Left cardiac atrium (tissue), 4 donors: ENCODE measurements at regions not wholly inside any gene's neighbourhood (a gene's known extent, or its start where the extent isn't known, plus 50 kb on each side); places are given as distances from the start of the nearest gene placed in this dataset.
"Not testable (repeated sequence)": the region's sequence is repeated elsewhere in the genome, so short reads cannot be mapped to it uniquely, and the experiment has no call there.

Experiments
- ATAC-seq, 2 donors: fragments of 200-7000 bp; cut with Tn5 transposase; one replicate each; pipeline ENCODE4 v1.9.1; 2020; ENCODE audit warnings: mild to moderate bottlenecking in 2 of 2, moderate library complexity in 2 of 2
- DNase-seq: peaks from one replicate; pipeline ENCODE4 v3.0.0-alpha.2; 2020
- intact Hi-C, 2 donors: fragments of 100-400 bp; cut with DNase I; formaldehyde crosslinking; loops; one replicate each; pipeline versions ENCODE4 v1.14.1 to v1.15.1; 2022 to 2023
- donor health status: DM: no; HTN: yes; CAD: no.
- donor health status: DM: no; HTN: yes; CAD: no; lungs with severe emphysema.
- donor health status: DM: yes; HTN: yes; CAD: no.
- donor health status: Dilated cardiomyopathy.

DNA sequence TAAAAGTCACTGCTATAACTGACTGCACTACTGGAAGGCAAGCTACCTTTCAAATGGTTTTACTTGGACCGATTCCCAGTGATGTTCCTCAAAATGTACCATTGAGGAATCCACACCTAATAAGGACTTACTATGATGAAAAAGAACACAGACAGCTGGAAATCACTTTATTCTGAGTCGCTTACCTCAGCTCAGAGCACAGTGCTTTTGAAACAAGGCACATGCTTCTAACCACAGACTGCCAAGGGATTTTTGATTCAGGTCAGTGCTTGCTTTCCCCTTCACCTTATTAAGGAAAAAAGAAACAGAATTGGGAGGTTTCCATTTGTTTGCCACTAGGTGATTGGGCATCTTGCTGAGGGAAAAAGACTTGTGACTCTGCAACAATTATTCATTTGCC is 707.5 kb upstream of the FSHR start:
- ATAC-seq (no peak), DNase-seq (no peak)
- intact Hi-C loops: no loop called here

DNA sequence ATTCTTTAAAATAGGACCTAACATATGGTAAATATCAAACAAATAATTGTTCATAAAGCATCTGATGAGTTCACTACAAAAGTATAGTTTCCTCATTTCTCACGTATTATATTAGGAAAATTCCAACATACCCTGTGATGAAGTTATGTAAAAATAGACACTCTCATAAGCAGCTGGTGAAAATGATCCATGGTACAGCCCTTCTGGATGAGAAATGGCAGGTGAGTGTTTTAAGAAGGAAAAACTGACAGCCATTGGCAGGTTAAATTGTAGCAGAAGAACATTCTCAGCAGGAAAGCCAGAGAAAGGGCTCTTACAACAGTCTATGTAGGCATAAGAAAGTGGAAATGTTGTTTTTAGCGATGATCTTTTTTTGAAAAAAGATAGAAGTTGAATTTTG is 706.5 kb upstream of the FSHR start:
- ATAC-seq (no peak), DNase-seq (no peak)
- intact Hi-C loops: no loop called here

DNA sequence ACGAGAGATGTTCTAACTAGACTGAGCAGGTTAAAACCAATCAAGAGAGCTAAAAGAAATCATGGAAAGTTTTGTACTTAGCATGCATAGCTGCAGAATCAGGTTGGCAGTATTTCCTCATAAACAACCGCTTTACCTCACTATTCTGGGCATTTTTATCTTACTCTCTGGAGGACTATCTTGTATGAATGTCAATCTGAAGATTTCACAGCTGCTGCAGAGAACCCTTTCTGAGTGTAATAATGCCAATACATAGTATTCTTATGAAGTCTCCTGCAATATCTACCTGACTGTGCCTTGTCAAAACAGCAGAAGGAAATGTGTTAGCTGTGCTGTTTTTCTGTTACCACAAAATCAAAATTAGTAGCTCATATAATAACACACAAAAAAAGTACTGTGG is 705.9 kb upstream of the FSHR start:
- ATAC-seq: peak in 1 of 2 donors; percentile 25
- DNase-seq: no peak
- intact Hi-C loops: no loop called here

DNA sequence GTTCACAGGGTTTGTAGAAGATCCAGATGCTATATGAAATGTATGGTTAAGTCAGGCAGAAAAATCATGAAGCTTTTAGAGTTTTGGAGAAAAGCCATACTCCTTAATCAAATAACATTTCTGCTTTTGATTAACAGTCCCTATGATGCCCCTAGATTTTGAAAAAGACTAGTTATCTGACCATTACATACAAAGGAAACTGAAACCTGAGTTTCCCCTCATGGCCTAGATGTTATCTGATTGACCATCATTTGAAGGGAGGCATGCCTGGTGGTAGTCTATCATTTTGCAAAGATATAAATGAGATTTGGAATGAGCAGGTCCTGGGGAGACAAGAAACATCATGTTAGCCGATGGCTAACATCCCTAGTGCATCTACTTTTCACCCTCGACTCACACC is 704.3 kb upstream of the FSHR start:
- ATAC-seq (no peak), DNase-seq (no peak)
- intact Hi-C loops: no loop called here

DNA sequence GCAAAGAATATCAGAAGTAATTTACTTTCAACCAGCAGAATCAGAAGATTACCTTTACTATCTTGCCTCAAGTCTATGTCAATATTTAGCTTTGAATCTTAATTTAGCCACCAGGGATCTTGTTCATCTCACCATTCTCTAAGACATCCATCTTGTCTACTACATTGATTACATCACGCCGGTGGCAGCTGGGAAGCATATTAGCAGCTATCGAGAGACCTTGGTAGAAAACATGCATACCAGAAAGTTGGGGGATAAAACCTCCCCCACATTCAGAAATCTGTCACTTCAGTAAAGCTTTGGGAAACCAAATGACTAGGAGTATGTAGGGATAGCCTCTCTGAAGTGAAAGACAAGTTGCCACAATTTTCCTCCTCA is 703.8 kb upstream of the FSHR start:
- DNase-seq: no peak
- intact Hi-C loops: no loop called here
- ATAC-seq: no peak

DNA sequence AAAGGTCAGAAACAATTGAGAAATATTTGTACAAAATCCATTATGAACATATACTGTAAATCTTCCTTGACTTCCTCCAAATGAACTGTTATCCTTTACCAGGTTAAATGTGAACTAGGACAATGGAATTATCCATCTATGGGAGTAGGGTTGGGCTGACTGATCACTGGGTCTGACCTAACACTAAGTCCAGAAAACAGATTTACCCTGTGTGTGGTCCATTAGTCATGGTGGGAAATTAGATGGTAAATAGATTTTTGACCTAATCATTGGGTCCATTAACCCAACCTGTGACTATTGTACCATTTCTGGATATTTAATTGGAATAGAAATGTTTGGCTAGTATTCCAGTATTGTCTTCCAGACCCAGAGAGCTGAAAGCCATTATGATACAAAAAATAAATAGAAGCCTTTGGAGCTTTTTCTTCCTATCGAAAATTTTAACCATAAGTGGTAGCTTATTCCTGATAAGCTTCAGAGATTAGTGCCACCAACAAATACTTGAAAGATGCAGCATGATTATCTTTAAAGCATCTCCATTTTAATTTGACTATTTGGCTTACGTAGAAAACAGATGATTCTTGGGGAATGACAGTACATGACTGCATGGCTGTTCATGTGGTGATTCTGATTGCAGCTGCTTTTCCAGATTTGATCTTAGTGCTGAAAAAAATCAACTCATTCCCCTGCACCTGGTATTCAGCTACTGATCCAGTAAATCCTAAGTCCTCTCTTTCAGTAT is 703.2 kb upstream of the FSHR start:
- intact Hi-C loops: no loop called here
- no peak for DNase-seq
- no peak for ATAC-seq

DNA sequence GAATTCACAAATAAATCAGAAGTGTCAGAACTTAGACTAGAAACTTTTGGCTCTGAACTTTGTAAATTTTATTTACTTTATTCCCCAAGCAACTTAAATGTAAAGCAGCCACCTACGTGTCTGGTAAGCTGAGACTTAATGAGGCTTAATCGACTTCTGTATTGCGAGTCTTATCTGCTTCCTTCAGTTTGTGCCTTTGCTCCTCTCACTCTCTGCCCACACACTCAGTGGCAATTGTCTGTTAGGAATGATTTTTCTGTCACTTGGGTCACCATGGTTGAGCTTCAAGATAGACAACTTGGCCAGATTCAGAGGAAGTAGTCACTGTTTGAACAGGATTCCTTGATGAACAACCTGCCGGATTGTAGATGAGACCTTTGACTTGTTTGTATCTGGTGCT is 691.4 kb upstream of the FSHR start:
- DNase-seq: no peak
- intact Hi-C loops: no loop called here
- no peak for ATAC-seq

DNA sequence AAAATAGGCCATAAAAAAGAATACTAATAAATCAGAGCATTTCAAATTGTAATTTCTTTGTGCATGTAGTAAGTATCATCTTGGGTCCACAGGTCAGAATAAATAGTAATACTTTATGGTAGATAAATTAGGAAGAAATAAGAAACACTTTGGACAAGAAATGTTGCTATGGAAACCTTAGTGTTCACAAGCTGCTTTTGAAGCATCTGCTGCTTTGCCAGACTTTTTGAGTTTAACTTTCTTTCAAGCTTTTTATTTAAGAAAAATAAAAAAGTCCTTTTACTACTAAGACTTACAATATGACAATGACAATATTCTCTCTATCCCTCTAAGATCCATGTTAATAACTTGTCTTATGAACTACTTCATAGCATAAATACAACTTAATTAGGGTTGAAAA is 690.7 kb upstream of the FSHR start:
- ATAC-seq (no peak), DNase-seq (no peak)
- intact Hi-C loops: no loop called here

DNA sequence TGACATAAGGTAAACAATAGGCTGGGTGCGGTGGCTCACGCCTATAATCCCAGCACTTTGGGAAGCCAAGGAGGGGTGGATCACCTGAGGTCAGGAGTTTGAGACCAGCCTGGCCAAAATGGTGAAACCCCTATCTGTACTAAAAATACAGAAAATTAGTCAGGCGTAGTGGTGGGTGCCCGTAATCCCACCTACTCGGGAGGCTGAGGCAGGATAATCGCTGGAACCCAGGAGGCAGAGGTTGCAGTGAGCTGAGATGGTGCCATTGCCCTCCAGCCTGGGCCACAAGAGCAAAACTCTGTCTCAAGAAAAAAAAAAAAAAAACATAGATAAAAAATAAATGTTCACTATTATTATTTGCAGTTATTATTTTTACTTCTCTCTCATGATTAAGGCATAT is 689.8 kb upstream of the FSHR start:
- DNase-seq, intact Hi-C loops, ATAC-seq: not testable (repeated sequence)

DNA sequence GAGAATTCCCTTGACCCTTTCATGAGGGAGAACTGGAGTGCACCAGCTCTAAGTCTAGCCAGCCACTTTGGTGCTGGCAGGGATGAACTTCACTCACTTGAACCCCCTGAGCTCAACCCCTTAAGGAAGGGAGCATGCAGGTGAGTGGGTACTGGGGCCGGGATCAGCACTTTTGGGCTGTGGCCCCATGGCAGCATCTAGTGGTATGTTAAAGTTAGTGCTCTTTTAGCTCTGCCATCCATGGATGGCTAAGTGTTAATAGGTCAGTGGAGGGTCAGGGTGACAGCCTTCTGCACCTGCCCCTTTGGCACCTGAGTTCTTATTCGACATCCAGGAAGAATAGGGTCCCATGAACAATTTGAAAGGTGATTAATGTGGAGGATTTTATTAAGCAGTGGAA is 689.0 kb upstream of the FSHR start:
- DNase-seq: no peak
- no peak for ATAC-seq
- intact Hi-C loops: no loop called here

DNA sequence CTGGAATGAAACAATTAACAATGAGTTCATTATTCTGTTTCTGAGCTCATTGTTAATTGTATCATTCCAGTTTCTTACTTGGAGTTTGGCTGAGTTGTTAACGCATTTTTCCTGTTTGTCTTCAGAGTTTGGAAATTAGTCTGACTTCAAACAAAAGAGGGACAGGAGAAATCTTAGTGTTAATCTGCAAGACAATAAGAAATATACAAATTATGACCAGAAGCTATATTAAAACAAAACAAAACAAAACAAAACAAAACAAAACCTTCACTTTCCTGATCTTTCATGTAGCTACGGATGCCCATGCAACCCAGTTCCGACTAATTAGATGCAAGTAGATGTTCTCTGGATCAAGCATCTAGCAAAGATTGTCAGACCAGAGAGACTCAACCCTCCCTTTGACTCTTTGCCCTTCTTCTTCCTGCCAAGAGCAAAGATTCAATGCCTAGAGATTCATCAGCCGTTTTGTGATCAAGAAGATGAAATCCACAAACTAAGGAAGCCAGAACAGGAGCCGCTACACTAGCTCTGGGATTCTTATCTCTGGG is 686.2 kb upstream of the FSHR start:
- ATAC-seq (no peak), DNase-seq (no peak)
- intact Hi-C loops: no loop called here

DNA sequence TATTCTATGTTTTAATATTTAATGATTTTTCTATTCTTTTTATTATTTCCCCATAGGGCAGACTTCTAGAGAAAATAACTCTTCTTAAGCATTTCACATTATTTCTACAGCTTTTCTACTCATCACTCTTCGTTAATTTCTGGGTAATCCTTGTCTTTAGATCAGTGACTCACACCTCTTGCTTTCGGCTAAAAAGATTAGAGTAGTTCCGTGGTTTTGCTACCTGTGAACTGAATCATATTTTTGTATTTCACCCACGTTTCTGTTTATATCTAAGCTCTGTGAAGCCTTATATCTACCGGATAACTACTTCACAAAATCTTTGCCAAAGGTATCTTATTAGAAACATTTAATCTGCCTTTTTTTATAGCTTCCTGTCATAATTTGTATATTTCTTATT is 685.5 kb upstream of the FSHR start:
- ATAC-seq (no peak), DNase-seq (no peak)
- intact Hi-C loops: no loop called here

DNA sequence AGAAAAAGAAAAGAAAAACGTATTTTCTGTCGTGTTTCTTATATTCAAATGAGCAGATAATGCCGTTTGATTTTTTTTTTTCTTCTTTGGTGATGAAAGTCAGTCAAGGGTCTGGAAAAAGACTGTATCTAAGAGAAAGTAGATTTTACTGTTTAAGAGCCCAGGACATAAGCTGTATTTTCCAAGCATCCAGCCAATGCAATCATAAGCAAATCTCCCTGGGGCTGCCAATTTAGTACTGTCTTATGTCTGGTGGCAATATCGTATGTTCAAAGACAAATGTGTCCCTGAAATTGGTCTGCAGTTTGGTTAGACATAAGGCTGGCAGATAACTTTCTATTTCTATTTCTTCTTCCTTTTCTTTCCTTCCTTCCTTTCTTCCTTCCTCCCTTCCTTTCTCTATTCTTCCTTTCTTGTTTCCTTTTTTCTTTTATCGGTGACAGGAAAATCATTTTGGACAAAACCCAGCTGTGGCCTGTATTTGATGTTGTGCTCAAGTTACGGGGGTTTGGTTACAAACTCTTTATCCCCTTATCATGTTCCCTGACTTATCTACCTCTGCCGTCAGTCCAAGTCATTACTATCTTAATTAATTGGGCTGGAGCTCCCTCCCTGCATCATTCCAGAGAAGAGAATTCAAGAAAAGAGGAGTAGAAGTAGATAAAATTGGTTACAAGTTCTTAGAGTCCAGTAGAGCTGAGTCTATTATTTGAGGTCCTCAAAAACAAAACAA is 683.4 kb upstream of the FSHR start:
- intact Hi-C loops: no loop called here
- ATAC-seq (no peak), DNase-seq (no peak)

DNA sequence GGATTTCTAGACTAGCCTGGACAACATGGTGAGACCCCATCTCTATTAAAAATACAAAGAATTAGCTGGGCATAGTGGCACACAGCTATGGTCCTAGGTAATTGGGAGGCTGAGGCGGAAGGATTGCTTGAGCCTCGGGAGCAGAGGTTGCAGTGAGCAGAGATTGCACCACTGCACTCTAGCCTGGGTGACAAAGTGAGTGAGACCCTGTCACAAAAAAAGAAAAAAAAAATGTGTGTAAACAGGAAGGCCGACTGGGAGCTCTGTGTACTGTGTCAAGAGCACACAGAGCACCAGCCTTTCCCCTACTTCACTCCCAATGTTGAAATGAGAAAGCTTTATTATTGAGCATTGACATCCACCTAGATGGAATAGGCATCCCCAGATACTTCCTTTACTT is 681.7 kb upstream of the FSHR start:
- intact Hi-C loops: no loop called here
- no peak for DNase-seq
- no peak for ATAC-seq

DNA sequence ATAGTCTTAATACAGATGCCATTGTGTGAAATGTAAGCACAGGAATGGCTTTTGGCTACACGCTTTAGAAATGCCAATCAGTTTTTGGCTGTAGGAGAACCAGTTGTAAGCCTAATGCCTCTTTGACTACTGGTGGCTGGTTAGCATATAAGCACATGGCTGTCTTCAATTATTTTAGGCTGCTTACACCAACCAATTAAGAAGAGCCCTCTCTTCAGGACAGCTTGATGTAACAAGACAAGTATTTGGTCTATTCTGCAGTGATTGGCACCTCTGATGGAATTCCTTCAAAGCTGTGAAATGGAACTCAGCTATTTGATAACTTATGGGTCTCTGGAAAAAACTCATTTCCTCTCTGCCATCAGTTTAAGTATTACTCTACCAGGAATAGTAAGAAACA is 680.1 kb upstream of the FSHR start:
- DNase-seq (no peak), ATAC-seq (peak in 1 of 2 donors; percentile 24)
- intact Hi-C loops: no loop called here

DNA sequence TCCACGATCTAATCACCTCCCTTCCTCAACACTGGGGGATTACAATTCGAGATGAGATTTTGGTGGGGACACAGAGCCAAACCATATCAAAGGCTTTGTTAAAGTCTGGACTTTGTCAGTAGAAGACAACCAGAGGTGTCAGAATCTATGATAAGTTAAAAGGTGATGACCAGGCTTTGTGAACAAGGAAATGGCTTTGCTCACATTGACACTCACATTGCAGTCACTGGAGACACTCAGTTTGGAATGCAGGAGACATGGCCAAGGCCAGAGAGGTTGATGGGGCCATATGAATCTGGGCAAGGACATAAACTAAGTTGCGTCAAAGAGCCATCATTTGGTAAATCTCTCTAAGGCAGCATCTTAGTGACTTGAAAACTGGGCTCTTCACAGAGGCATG is 678.2 kb upstream of the FSHR start:
- intact Hi-C loops: no loop called here
- ATAC-seq: peak; percentile 92 to 96

DNA sequence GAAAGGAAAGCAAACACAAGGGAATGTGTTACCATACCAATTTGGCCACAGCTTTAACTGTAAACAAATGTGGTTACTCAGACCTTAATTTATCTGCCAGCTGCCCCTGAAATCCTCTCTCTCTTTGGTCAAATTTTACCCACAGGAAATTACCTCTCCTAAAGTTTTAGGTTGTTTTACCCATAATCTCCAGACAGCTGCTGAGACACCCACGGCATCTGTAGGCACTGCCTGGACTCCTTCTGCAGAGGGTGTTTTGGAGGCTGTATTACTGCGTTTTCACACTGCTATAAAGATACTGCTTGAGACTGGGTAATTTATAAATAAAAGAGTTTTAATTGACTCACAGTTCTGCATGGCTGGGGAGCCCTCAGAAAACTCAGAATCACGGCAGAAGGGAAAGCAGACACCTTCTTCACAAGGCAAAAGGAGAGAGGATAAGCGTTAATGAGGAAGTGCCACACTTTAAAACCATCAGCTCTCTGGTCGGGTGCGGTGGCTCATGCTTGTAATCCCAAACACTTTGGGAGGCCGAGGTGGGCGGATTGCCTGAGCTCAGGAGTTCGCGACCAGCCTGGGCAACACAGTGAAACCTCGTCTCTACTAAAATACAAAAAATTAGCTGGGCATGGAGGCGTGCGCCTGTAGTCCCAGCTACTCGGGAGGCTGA is 677.5 kb upstream of the FSHR start:
- intact Hi-C loops: no loop called here
- DNase-seq (no peak), ATAC-seq (peak in 1 of 2 donors; percentile 20)

More for the DNA sequence above, 678.2 kb upstream of the FSHR start:
- DNase-seq: peak; percentile 31

DNA sequence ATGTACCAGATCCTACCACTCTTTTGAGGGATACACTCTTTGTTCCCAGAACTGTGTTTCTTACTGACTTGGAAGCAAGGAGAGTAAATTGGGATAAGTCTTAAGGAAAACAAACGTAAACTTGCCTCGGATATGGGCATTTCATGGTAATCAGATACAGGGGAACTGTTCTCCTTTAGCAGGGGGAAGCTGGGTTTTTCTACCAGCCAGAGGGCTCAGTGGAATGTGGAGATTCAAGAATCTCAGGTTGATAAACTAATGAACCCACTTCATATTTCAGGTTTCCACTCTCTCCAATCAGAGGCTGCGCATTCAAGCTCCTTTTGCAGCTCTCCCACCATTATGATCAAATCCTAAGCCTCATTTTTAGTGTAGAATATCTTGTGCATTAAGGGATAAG is 676.5 kb upstream of the FSHR start:
- no peak for ATAC-seq
- intact Hi-C loops: no loop called here
- no peak for DNase-seq

DNA sequence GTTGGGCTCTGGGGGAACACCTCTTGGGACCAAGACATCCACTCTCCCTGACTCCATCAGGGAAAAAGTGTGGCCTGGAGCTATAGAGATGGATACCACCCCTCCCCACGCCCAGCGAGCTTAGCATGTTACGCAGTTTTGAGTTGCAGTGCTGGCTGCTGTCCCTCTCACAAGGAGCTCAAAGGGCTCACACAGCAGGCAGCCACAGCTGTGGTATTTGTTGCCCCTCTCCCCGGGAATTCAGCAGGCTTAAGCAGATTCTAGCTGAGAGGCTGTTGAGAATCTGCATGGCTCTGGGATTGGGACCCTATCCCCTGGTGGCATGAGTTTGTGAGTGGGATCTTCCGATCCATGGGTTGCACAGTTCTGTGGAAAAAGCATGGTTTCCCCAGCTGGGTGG is 673.1 kb upstream of the FSHR start:
- intact Hi-C loops: no loop called here
- ATAC-seq (no peak), DNase-seq (no peak)

DNA sequence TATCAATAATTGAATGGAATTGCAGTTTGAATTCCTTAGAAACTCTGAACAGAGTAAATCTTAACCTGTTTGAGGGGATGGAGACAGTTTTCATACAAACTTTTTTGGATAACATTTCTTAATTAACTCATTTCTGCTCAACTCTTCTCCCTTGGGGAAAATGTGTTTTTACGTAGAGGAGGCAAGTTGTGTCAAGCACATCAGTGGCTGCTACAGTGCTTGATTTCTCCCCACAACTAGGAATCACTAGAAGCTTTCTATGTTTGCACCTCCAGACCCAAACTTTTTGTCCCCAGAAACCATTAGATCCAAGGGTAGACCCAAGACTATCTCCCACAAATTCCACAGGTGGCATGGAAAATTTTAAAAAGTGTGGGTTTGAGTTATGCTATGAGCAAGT is 658.9 kb upstream of the FSHR start:
- intact Hi-C loops: no loop called here
- no peak for ATAC-seq
- no peak for DNase-seq
